MG63 (cell line): ENCODE measurements at regions not wholly inside any gene's neighbourhood (a gene's known extent, or its start where the extent isn't known, plus 50 kb on each side); places are given as distances from the start of the nearest gene placed in this dataset.
A peak's percentile ranks its signal among the peaks of the same experiment; 100 is the strongest.

ENCODE experiments used
- DNase-seq: peaks from one replicate; pipeline ENCODE4 v3.0.0-alpha.2; 2020
- H3K27me3 ChIP-seq: fragments of 250-450 bp; sonication (Bioruptor Pico); 2 replicates; pipeline ENCODE4 v1.5.1; 2020; ENCODE audit warnings: mild to moderate bottlenecking, moderate library complexity
- H3K36me3 ChIP-seq: fragments of 250-450 bp; sonication (Bioruptor Pico); 2 replicates; pipeline ENCODE4 v1.5.1; 2020; ENCODE audit warnings: mild to moderate bottlenecking, moderate library complexity
- H3K4me3 ChIP-seq: fragments of 250-450 bp; sonication (Bioruptor Pico); 2 replicates; pipeline ENCODE4 v1.5.1; 2020; ENCODE audit warnings: mild to moderate bottlenecking, moderate library complexity
- H3K9me3 ChIP-seq: fragments of 250-450 bp; sonication (Bioruptor Pico); 2 replicates; pipeline ENCODE4 v1.5.1; 2020; ENCODE audit warnings: mild to moderate bottlenecking, moderate library complexity

GRCh38 chr1:192104128-192104527 lies 54.1 kb upstream of the RGS18 start:
- H3K27me3 ChIP-seq, result no peaks in the 10 kb centered on the region
- no peaks in the 10 kb centered on the region for H3K36me3 ChIP-seq
- no peaks in the 10 kb centered on the region for H3K9me3 ChIP-seq
- no peak for DNase-seq
- no peak overlapping the region for H3K4me3 ChIP-seq

GRCh38 chr1:192104852-192105251 lies 53.4 kb upstream of the RGS18 start:
- Histone ChIP-seq H3K27me3 (no peaks in the 10 kb centered on the region), H3K36me3 (no peaks in the 10 kb centered on the region), H3K9me3 (no peaks in the 10 kb centered on the region), H3K4me3 (no peak overlapping the region)
- peak; percentile 2 for DNase-seq

GRCh38 chr1:192108161-192108560 lies 50.1 kb upstream of the RGS18 start:
- H3K9me3 ChIP-seq, result no peaks in the 10 kb centered on the region
- H3K4me3 ChIP-seq, result no peak overlapping the region
- H3K36me3 ChIP-seq, result no peaks in the 10 kb centered on the region
- no peak for DNase-seq
- no peaks in the 10 kb centered on the region for H3K27me3 ChIP-seq
